MCF 10A (cell line): ENCODE measurements at regions not wholly inside any gene's neighbourhood (a gene's known extent, or its start where the extent isn't known, plus 50 kb on each side); places are given as distances from the start of the nearest gene placed in this dataset.
A peak's percentile ranks its signal among the peaks of the same experiment; 100 is the strongest.

Experiments used
- BruUV-seq: library from RNA; stranded (reverse); fragments of 400-500 nt; replicated peaks from 2 replicates; lab custom pipeline; 2021; lab: Mats Ljungman, UMichigan
- CTCF ChIA-PET: fragments of 300-600 bp; sonication (Branson Sonifier 250); formaldehyde crosslinking; extraction: SDS; loops from one replicate; lab custom pipeline; 2021; ENCODE audit warnings: antibody characterized with exemption, inconsistent platforms; lab: Yijun Ruan, JAX
- POLR2A ChIA-PET: fragments of 300-600, 350-650 bp; sonication (Branson Sonifier 250); formaldehyde crosslinking; extraction: SDS; loops from one replicate; lab custom pipeline; 2020; ENCODE audit warnings: antibody characterized with exemption, inconsistent platforms; lab: Yijun Ruan, JAX
- DNase-seq: peaks from one replicate; pipeline ENCODE4 v3.0.0-alpha.2; 2018; ENCODE audit not compliant: unreplicated experiment
- H3K27ac Mint-ChIP-seq: one replicate; pipeline ENCODE4 v1.8.0; 2022; ENCODE audit warnings: mild to moderate bottlenecking, low read depth, mixed read lengths; ENCODE audit not compliant: unreplicated experiment
- H3K27me3 Mint-ChIP-seq: one replicate; pipeline ENCODE4 v1.8.0; 2022; ENCODE audit warnings: mixed read lengths; ENCODE audit not compliant: insufficient read depth, unreplicated experiment
- H3K36me3 Mint-ChIP-seq: one replicate; pipeline ENCODE4 v1.8.0; 2022; ENCODE audit warnings: mild to moderate bottlenecking, moderate library complexity, mixed read lengths; ENCODE audit not compliant: insufficient read depth, unreplicated experiment
- H3K4me1 Mint-ChIP-seq: one replicate; pipeline ENCODE4 v1.8.0; 2022; ENCODE audit warnings: mixed read lengths; ENCODE audit not compliant: insufficient read depth, unreplicated experiment
- H3K4me3 Mint-ChIP-seq: one replicate; pipeline ENCODE4 v1.8.0; 2022; ENCODE audit warnings: mild to moderate bottlenecking, moderate library complexity, mixed read lengths; ENCODE audit not compliant: unreplicated experiment
- H3K9me3 Mint-ChIP-seq: one replicate; pipeline ENCODE4 v1.8.0; 2022; ENCODE audit warnings: mixed read lengths; ENCODE audit not compliant: unreplicated experiment
- CTCF ChIP-seq: fragments of 200-600 bp; IDR thresholded peaks from one replicate; pipeline ENCODE4 v1.8.0; 2022; ENCODE audit warnings: antibody characterized with exemption, mild to moderate bottlenecking; ENCODE audit not compliant: unreplicated experiment
- intact Hi-C: fragments of 100-400 bp; cut with micrococcal nuclease; formaldehyde crosslinking; loops from 2 replicates; pipeline ENCODE4 v1.14.1; 2022

GRCh38 chr3:174620138-174620537 is 239.0 kb upstream of the NAALADL2 start:
- Mint-ChIP-seq H3K36me3 (peaks cover 4% of the 10 kb centered on the region), H3K27ac (no peak overlapping the region), H3K4me1 (no peaks in the 10 kb centered on the region), H3K27me3 (no peaks in the 10 kb centered on the region), H3K9me3 (no peaks in the 10 kb centered on the region), H3K4me3 (no peak overlapping the region)
- BruUV-seq = no TSS peak
- TF ChIP-seq CTCF = peak; percentile 25
- DNase-seq = peak; percentile 33
- ChIA-PET CTCF (interaction anchor here (1.3 kb wide), 1 partner anchor 179 kb away, joined by 3 read pairs; no protein-coding TSS in a partner anchor), POLR2A (no interaction called here)
- intact Hi-C loops = loop anchor here (10.0 kb wide), 1 partner anchor 265 kb away; no protein-coding TSS in a partner anchor

- no TSS peak for BruUV-seq
- intact Hi-C loops = loop anchor here (10.0 kb wide), 1 partner anchor 266 kb away; no protein-coding TSS in a partner anchor
- no peak for TF ChIP-seq CTCF
- no peak for DNase-seq
- Mint-ChIP-seq H3K27ac (no peak overlapping the region), H3K9me3 (no peaks in the 10 kb centered on the region), H3K36me3 (peaks cover 4% of the 10 kb centered on the region), H3K4me1 (no peaks in the 10 kb centered on the region), H3K27me3 (no peaks in the 10 kb centered on the region), H3K4me3 (no peak overlapping the region)
- CTCF ChIA-PET = interaction anchor here (0.6 to 1.3 kb wide), 3 partner anchors 21 to 324 kb away, joined by 3 read pairs; no protein-coding TSS in a partner anchor
- POLR2A ChIA-PET = no interaction called here
These were observed 238.2 kb upstream of the NAALADL2 start for GRCh38 chr3:174620855-174621472.

GRCh38 chr3:174633342-174633741 is 225.8 kb upstream of the NAALADL2 start:
- no peaks in the 10 kb centered on the region for H3K4me1 Mint-ChIP-seq
- H3K4me3 Mint-ChIP-seq = no peak overlapping the region
- no peak overlapping the region for H3K27ac Mint-ChIP-seq
- H3K27me3 Mint-ChIP-seq = no peaks in the 10 kb centered on the region
- no TSS peak for BruUV-seq
- no peaks in the 10 kb centered on the region for H3K9me3 Mint-ChIP-seq
- no peak for DNase-seq
- POLR2A ChIA-PET = no interaction called here
- CTCF ChIA-PET = no interaction called here
- H3K36me3 Mint-ChIP-seq = no peaks in the 10 kb centered on the region
- intact Hi-C loops = no loop called here
- TF ChIP-seq CTCF = no peak

GRCh38 chr3:174636451-174636850 is 222.7 kb upstream of the NAALADL2 start:
- H3K36me3 Mint-ChIP-seq = no peaks in the 10 kb centered on the region
- CTCF ChIA-PET = no interaction called here
- H3K4me1 Mint-ChIP-seq = no peaks in the 10 kb centered on the region
- DNase-seq = no peak
- no peaks in the 10 kb centered on the region for H3K9me3 Mint-ChIP-seq
- H3K4me3 Mint-ChIP-seq = no peak overlapping the region
- no peak overlapping the region for H3K27ac Mint-ChIP-seq
- intact Hi-C loops = no loop called here
- POLR2A ChIA-PET = no interaction called here
- TF ChIP-seq CTCF = no peak
- no TSS peak for BruUV-seq
- no peaks in the 10 kb centered on the region for H3K27me3 Mint-ChIP-seq
